Neural cell (in vitro differentiated cells): ENCODE measurements at regions not wholly inside any gene's neighbourhood (a gene's known extent, or its start where the extent isn't known, plus 50 kb on each side); places are given as distances from the start of the nearest gene placed in this dataset.

ENCODE experiments used
- H2AFZ ChIP-seq: fragments of 200-600, 300-800 bp; sonication (generic), shearing (Covaris generic); 2 replicates; pipeline ENCODE4 v1.6.0; 2014; ENCODE audit warnings: low read depth, mild to moderate bottlenecking, antibody characterized with exemption, low read length, moderate library complexity
- H3F3A ChIP-seq: fragments of 200-600 bp; shearing (Covaris generic); 2 replicates; pipeline ENCODE4 v1.6.1; 2016; ENCODE audit warnings: mild to moderate bottlenecking, moderate library complexity, mixed read lengths, antibody characterized with exemption, low read length; ENCODE audit not compliant: insufficient read depth, poor library complexity, severe bottlenecking
- H3K27ac ChIP-seq: fragments of 200-600, 300-800 bp; sonication (generic), shearing (Covaris generic); 2 replicates; pipeline ENCODE4 v1.5.1; 2014; ENCODE audit warnings: mild to moderate bottlenecking, low read length, moderate library complexity
- H3K27me3 ChIP-seq: fragments of 300-800, 200-600 bp; sonication (generic), shearing (Covaris generic); 2 replicates; pipeline ENCODE4 v1.6.0; 2014; ENCODE audit warnings: mild to moderate bottlenecking, low read depth, low read length, moderate library complexity; ENCODE audit not compliant: insufficient read depth
- H3K36me3 ChIP-seq: fragments of 300-800, 200-600 bp; sonication (generic), shearing (Covaris generic); 2 replicates; pipeline ENCODE4 v1.5.1; 2014; ENCODE audit warnings: mild to moderate bottlenecking, antibody characterized with exemption, low read length, moderate library complexity; ENCODE audit not compliant: insufficient read depth
- H3K4me2 ChIP-seq: fragments of 300-800, 200-600 bp; sonication (generic), shearing (Covaris generic); 2 replicates; pipeline ENCODE4 v1.6.0; 2014; ENCODE audit warnings: mild to moderate bottlenecking, low read length
- H3K4me3 ChIP-seq: fragments of 300-800, 200-600 bp; sonication (generic), shearing (Covaris generic); 2 replicates; pipeline ENCODE4 v1.5.1; 2014; ENCODE audit warnings: mild to moderate bottlenecking, low read length, moderate library complexity
- H3K79me2 ChIP-seq: fragments of 200-600 bp; shearing (Covaris generic); replicated peaks from 2 replicates; pipeline ENCODE4 v1.6.0; 2014; ENCODE audit warnings: mild to moderate bottlenecking, low read length, moderate library complexity; ENCODE audit not compliant: insufficient read depth
- H3K9ac ChIP-seq: fragments of 300-800, 200-600 bp; sonication (generic), shearing (Covaris generic); 2 replicates; pipeline ENCODE4 v1.6.1; 2016; ENCODE audit warnings: mild to moderate bottlenecking, low read length, mixed read lengths
- H3K9me2 ChIP-seq: fragments of 200-600 bp; shearing (Covaris generic); 2 replicates; pipeline ENCODE4 v1.6.1; 2016; ENCODE audit warnings: mild to moderate bottlenecking, low read length, mixed read lengths; ENCODE audit not compliant: insufficient read depth
- H3K9me3 ChIP-seq: fragments of 200-600, 300-800 bp; sonication (generic), shearing (Covaris generic); 2 replicates; pipeline ENCODE4 v1.6.1; 2016; ENCODE audit warnings: mild to moderate bottlenecking, mixed run types, low read length, moderate library complexity, mixed read lengths
- H4K20me1 ChIP-seq: fragments of 200-600 bp; shearing (Covaris generic); 2 replicates; pipeline ENCODE4 v1.6.1; 2016; ENCODE audit warnings: mild to moderate bottlenecking, mixed run types; ENCODE audit not compliant: insufficient read depth
- EP300 ChIP-seq: fragments of 450-650 bp; conservative IDR thresholded peaks from 2 replicates; pipeline ENCODE4 v1.6.1; 2014; ENCODE audit warnings: antibody characterized with exemption, mild to moderate bottlenecking, moderate library complexity; ENCODE audit not compliant: poor library complexity, severe bottlenecking
- EZH2 ChIP-seq: fragments of 200-600, 300-800 bp; shearing (Covaris generic), sonication (generic); IDR thresholded peaks from 2 replicates; pipeline ENCODE4 v1.6.1; 2014; ENCODE audit warnings: antibody characterized with exemption, low read length, borderline replicate concordance, mild to moderate bottlenecking; ENCODE audit not compliant: insufficient read depth, poor library complexity, severe bottlenecking
- MXI1 ChIP-seq: fragments of 450-650 bp; conservative IDR thresholded peaks from 2 replicates; pipeline ENCODE4 v1.6.1; 2014; ENCODE audit warnings: antibody characterized with exemption, mild to moderate bottlenecking; ENCODE audit not compliant: poor library complexity, severe bottlenecking
- POLR2AphosphoS5 ChIP-seq: IDR thresholded peaks from 2 replicates; pipeline ENCODE4 v1.6.1; 2012
- RAD21 ChIP-seq: fragments of 450-650 bp; conservative IDR thresholded peaks from 2 replicates; pipeline ENCODE4 v1.6.1; 2014; ENCODE audit warnings: antibody characterized with exemption, mild to moderate bottlenecking, moderate library complexity
- REST ChIP-seq: IDR thresholded peaks from 2 replicates; pipeline ENCODE4 v1.6.1; 2012; ENCODE audit warnings: borderline replicate concordance
- SMC3 ChIP-seq: fragments of 450-650 bp; conservative IDR thresholded peaks from 2 replicates; pipeline ENCODE4 v1.6.1; 2014; ENCODE audit warnings: antibody characterized with exemption, mild to moderate bottlenecking, moderate library complexity; ENCODE audit not compliant: poor library complexity
- TAF1 ChIP-seq: IDR thresholded peaks from 2 replicates; pipeline ENCODE4 v1.6.1; 2012; ENCODE audit warnings: low read depth
- TF ChIP-seq, protein P1 (sequence below): fragments of 450-650 bp; IDR thresholded peaks from 2 replicates; pipeline ENCODE4 v1.5.1; 2014; ENCODE audit warnings: antibody characterized with exemption, mild to moderate bottlenecking, moderate library complexity; ENCODE audit not compliant: poor library complexity, severe bottlenecking

DNA sequence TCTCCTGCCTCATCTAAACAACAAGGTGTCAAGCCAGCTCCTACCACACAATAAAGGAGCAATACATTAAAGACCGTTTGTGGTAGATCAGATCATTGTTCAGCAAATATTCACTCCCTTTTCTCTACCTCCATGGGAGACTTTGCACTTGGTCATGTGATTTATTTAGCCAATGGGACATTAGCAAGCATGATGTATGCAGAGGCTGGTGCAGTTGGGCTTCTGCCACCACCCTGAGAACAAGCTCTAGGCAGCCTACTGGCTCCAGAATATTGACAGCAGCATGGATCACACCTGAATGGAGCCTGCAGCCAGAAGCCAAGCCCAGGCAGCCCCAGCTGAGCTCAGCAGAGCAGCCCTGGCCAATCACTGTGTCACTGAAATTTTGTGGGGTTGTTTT lies 99.4 kb upstream of the UBE2E2 start:
- H3K9ac ChIP-seq: no peak overlapping the region
- TF ChIP-seq EP300 (no peak), TAF1 (no peak), POLR2AphosphoS5 (no peak), MXI1 (no peak), EZH2 (no peak), RAD21 (no peak), SMC3 (no peak), REST (no peak)
- TF ChIP-seq, protein P1, sequence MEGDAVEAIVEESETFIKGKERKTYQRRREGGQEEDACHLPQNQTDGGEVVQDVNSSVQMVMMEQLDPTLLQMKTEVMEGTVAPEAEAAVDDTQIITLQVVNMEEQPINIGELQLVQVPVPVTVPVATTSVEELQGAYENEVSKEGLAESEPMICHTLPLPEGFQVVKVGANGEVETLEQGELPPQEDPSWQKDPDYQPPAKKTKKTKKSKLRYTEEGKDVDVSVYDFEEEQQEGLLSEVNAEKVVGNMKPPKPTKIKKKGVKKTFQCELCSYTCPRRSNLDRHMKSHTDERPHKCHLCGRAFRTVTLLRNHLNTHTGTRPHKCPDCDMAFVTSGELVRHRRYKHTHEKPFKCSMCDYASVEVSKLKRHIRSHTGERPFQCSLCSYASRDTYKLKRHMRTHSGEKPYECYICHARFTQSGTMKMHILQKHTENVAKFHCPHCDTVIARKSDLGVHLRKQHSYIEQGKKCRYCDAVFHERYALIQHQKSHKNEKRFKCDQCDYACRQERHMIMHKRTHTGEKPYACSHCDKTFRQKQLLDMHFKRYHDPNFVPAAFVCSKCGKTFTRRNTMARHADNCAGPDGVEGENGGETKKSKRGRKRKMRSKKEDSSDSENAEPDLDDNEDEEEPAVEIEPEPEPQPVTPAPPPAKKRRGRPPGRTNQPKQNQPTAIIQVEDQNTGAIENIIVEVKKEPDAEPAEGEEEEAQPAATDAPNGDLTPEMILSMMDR: no peak
- no peak overlapping the region for H3K4me3 ChIP-seq
- H3K36me3 ChIP-seq: no peaks in the 10 kb centered on the region
- no peaks in the 10 kb centered on the region for H4K20me1 ChIP-seq
- no peaks in the 10 kb centered on the region for H3K9me3 ChIP-seq
- H3F3A ChIP-seq: no peaks in the 10 kb centered on the region
- H3K27ac ChIP-seq: no peak overlapping the region
- H2AFZ ChIP-seq: no peak overlapping the region
- H3K4me2 ChIP-seq: no peak overlapping the region
- no peaks in the 10 kb centered on the region for H3K27me3 ChIP-seq
- H3K79me2 ChIP-seq: no peaks in the 10 kb centered on the region
- no peaks in the 10 kb centered on the region for H3K9me2 ChIP-seq

DNA sequence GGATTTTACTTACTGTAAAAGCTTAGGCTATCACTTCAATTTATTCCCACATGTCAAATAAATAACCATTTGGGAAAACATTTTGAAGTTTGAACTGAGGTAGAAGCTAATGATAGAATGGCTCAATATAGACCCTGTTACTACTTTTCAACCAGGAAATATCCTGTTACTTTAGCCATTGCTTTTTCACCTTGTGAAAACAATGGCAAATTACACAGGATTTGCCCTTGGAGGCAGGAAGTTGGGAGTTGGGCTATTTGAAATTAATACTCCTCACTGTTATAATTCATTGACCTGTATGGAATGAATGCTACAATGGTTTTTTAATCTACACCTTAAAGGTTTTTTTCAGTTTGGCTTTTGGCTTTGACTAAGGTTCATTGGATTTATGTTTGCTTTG lies 98.1 kb upstream of the UBE2E2 start:
- no peak overlapping the region for H2AFZ ChIP-seq
- no peaks in the 10 kb centered on the region for H3K9me2 ChIP-seq
- H4K20me1 ChIP-seq: no peaks in the 10 kb centered on the region
- no peaks in the 10 kb centered on the region for H3K9me3 ChIP-seq
- H3K4me2 ChIP-seq: no peak overlapping the region
- H3K4me3 ChIP-seq: no peak overlapping the region
- no peaks in the 10 kb centered on the region for H3F3A ChIP-seq
- H3K27me3 ChIP-seq: no peaks in the 10 kb centered on the region
- no peak for TF ChIP-seq EP300
- no peak for TF ChIP-seq TAF1
- TF ChIP-seq EZH2: no peak
- no peak for TF ChIP-seq MXI1
- TF ChIP-seq POLR2AphosphoS5: no peak
- no peaks in the 10 kb centered on the region for H3K79me2 ChIP-seq
- no peak overlapping the region for H3K27ac ChIP-seq
- H3K36me3 ChIP-seq: no peaks in the 10 kb centered on the region
- no peak overlapping the region for H3K9ac ChIP-seq

- Histone ChIP-seq H3K9me2 (no peaks in the 10 kb centered on the region), H3K9ac (no peak overlapping the region), H3K4me2 (no peak overlapping the region), H3K9me3 (no peaks in the 10 kb centered on the region), H3K27me3 (no peaks in the 10 kb centered on the region), H3K79me2 (no peaks in the 10 kb centered on the region), H3K36me3 (no peaks in the 10 kb centered on the region), H2AFZ (no peak overlapping the region), H4K20me1 (no peaks in the 10 kb centered on the region), H3F3A (no peaks in the 10 kb centered on the region), H3K27ac (no peak overlapping the region), H3K4me3 (no peak overlapping the region)
- TF ChIP-seq EP300 (no peak), MXI1 (no peak), EZH2 (no peak), RAD21 (no peak), SMC3 (no peak), TAF1 (no peak), REST (no peak), POLR2AphosphoS5 (no peak)
- TF ChIP-seq, protein P1: no peak
Observed at GRCh38 chr3:23106666-23107065, 96.5 kb upstream of the UBE2E2 start.
